NCI-H2227 (cell line): ENCODE measurements at regions not wholly inside any gene's neighbourhood (a gene's known extent, or its start where the extent isn't known, plus 50 kb on each side); places are given as distances from the start of the nearest gene placed in this dataset.

Experiments
- DNase-seq: peaks from one replicate; lab custom pipeline; 2025; ENCODE audit not compliant: unreplicated experiment; lab: John Stamatoyannopoulos, UW

- no peak for DNase-seq
Observed at GRCh38 chr5:142435410-142436115, 110.7 kb upstream of the SPRY4 start.

GRCh38 chr5:142434322-142434612 is 109.4 kb upstream of the SPRY4 start:
- DNase-seq, result no peak

GRCh38 chr5:142433526-142434321 is 108.9 kb upstream of the SPRY4 start:
- DNase-seq, result no peak

- DNase-seq, result no peak
Observed at GRCh38 chr5:142432961-142433360, 108.1 kb upstream of the SPRY4 start.

- DNase-seq, result no peak
Observed at GRCh38 chr5:142432369-142432863, 107.6 kb upstream of the SPRY4 start.

GRCh38 chr5:142428773-142429473 is 104.1 kb upstream of the SPRY4 start:
- no peak for DNase-seq

- DNase-seq, result no peak
Observed at GRCh38 chr5:142428036-142428772, 103.4 kb upstream of the SPRY4 start.

GRCh38 chr5:142427529-142427928 is 102.7 kb upstream of the SPRY4 start:
- DNase-seq, result no peak

- no peak for DNase-seq
Observed at GRCh38 chr5:142427015-142427364, 102.2 kb upstream of the SPRY4 start.

GRCh38 chr5:142426129-142427014 is 101.6 kb upstream of the SPRY4 start:
- no peak for DNase-seq

GRCh38 chr5:142425286-142426065 is 100.7 kb upstream of the SPRY4 start:
- DNase-seq, result no peak

GRCh38 chr5:142422429-142422828 is 97.6 kb upstream of the SPRY4 start:
- DNase-seq, result no peak

- DNase-seq, result no peak
Observed at GRCh38 chr5:142421621-142422397, 97.0 kb upstream of the SPRY4 start.

GRCh38 chr5:142421228-142421617 is 96.4 kb upstream of the SPRY4 start:
- DNase-seq, result peak; percentile 53

GRCh38 chr5:142420561-142421227 is 95.9 kb upstream of the SPRY4 start:
- no peak for DNase-seq

- no peak for DNase-seq
Observed at GRCh38 chr5:142412581-142412980, 87.8 kb upstream of the SPRY4 start.

- DNase-seq, result no peak
Observed at GRCh38 chr5:142411656-142412425, 87.0 kb upstream of the SPRY4 start.

- no peak for DNase-seq
Observed at GRCh38 chr5:142411103-142411502, 86.3 kb upstream of the SPRY4 start.
